CD4-positive, alpha-beta T cell treated with Interferon gamma for 1 hour (primary cell): ENCODE measurements at regions not wholly inside any gene's neighbourhood (a gene's known extent, or its start where the extent isn't known, plus 50 kb on each side); places are given as distances from the start of the nearest gene placed in this dataset.
"Not testable (repeated sequence)": the region's sequence is repeated elsewhere in the genome, so short reads cannot be mapped to it uniquely, and the experiment has no call there.

Experiments used
- DNase-seq: peaks from one replicate; pipeline ENCODE4 v3.0.0-alpha.2; 2020

- DNase-seq: not testable (repeated sequence)
Measured at GRCh38 chr2:95767950-95768349, 176.1 kb downstream of the TRIM43 start.

- DNase-seq: not testable (repeated sequence)
Measured at GRCh38 chr2:95769256-95769655, 177.5 kb downstream of the TRIM43 start.

- not testable (repeated sequence) for DNase-seq
Measured at GRCh38 chr2:95770726-95771125, 178.9 kb downstream of the TRIM43 start.

- DNase-seq: not testable (repeated sequence)
Measured at GRCh38 chr2:95774322-95775192, 182.8 kb downstream of the TRIM43 start.

- DNase-seq: not testable (repeated sequence)
Measured at GRCh38 chr2:95775193-95775531, 183.4 kb downstream of the TRIM43 start.
